GM18508 (cell line): ENCODE measurements at regions not wholly inside any gene's neighbourhood (a gene's known extent, or its start where the extent isn't known, plus 50 kb on each side); places are given as distances from the start of the nearest gene placed in this dataset.

ENCODE experiments used
- ATAC-seq: cut with Tn5 transposase; IDR thresholded peaks from one replicate; pipeline ENCODE4 v1.9.1; 2021; ENCODE audit warnings: moderate number of reproducible peaks; ENCODE audit not compliant: insufficient read depth, unreplicated experiment

DNA sequence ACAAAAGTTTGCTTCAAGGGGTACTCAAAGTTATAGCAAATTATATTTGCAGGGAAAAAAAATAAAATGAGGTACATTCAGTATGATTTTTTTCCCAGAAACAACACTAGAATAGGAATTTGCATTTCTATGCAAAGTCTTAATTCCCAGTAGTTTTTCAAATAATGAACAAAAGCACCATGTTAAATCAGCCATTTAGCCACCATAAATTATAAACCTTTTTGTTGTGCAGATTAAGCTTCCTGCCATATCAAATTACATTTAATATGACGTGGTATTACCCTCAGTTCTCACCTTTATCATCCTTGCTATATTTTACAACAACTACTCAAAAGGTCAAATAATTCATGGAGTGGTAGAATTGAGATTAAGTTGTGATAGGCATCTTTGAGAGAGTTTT, 136.6 kb upstream of the FRY start:
- no peak for ATAC-seq

DNA sequence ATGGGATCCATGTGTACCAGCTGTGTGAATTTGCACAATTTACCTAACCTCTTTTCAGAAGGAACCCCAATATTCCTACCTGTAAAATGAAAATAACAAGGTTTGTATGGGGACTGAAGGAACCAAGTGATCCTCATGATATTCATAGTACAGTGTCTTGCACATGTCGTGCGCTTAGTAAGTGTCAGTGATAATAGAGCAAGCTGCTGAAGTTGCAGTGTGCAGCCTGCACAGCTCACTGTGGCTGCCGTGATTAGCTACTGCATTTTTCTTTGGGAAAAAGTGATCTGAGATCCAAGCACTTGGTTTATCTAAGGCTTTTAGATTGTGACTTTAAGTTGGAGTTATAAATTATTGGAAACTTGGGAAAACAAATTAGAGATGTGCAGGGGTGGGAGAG, 135.9 kb upstream of the FRY start:
- ATAC-seq: no peak

- peak; percentile 35 for ATAC-seq
These were observed 135.1 kb upstream of the FRY start for GRCh38 chr13:31896427-31896826.

- no peak for ATAC-seq
These were observed 133.0 kb upstream of the FRY start for GRCh38 chr13:31898378-31899071.

DNA sequence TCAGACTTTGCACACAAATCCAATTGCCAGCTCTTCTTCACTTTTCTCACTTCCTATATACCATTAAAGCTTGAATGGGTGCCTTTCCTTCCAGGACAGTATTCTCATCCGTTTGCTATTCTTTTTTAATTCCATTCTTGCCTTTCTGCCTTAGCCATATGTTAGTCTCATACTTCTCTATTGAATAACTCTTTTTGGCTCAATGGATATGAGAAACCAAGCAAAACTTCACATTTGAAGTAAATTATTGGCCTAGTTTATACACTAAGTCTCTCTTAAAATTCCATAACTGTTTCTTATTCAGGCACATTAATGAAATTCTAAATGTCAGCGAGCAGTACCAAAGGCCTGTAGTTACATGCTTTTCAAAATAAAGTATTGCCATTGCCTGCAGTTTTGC, 129.6 kb upstream of the FRY start:
- no peak for ATAC-seq

DNA sequence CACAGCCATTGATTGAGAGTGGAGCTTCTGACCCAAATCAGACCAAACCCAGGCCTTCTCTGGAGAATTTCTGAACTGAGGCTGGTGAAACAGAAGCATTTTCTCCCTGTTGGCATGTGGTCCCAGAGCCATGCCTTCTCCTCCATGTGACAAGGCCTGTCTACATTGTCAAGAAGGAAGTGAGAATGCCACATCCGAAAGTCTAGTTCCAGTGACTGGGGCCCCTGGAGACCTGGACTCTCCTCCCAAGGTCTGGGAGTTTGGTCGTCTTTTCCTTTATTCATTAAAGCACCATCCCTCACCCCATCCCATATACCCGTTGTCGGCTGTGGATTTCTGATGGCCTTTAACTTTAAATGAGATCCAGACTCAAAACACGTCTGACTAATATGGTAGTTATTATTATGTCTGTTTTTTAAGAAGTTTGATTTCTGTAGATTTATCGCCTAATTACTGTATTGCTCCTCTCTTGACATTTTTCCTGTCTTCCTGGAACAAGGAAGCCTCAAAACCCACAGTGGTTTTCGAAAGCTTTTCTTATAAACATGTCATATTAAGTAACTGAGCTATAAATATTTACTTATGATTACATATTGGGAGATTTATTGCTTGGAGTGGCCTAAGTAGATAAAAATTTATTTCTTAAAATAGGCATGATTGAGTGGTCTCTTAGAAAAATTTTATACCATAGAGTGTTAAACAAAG, 128.3 kb upstream of the FRY start:
- no peak for ATAC-seq

DNA sequence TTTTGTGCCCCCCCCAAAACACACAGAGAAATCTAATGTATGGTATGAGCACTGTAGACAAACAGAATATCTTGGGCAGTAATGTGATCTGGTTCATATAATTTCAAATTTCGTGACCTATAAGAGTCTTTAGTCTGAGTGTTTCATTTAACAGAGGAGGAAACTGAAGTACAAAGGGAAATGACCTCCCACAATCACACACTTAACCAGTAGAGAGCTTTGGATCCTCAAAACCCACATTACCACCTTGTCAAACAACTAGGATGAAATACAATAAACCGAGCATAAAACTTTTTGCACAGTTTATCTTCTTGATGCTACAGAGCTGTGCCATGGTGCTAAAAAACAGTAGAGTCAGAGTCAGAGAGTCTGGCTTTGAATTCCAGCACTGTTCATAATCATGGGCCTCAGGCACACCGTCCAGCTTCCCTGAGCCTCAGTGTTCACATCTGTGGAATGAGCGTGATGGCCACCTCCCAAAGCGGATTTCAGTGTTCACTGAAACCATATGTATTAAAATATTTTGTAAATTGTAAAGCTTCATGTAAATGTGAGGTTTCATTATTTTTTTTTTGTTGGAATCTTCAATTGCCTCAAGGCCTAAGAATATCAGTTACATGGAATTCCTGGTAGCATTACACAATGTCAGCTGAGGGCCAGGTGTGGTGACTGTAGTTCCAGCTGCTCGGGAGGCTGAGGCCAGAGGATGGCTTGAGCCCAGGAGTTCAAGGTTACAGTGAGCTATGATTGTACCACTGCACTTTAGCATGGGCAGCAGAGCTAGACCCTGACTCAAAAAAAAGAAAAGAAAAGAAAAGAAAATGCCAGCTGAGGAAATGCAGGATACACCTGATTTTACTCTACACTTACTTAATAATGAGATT, 126.4 kb upstream of the FRY start:
- no peak for ATAC-seq

DNA sequence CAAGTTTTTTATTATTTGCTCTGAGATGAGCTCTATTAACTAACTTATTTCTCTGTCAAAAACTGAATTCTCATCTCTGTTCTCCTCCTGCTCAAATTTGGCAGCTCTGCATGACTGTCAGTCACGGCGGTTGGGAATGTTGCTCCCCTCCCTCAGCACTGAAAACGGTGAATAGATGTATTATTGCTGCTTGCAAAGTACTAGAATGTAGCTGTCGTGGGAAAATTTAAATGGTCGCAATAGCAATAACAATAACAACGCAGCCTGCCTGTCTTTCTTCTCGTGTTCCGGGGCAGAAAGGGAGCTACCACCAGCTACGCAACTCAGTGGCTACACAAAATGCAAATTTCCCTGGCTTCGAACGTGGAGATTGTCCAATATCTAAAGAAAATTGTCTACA, 125.6 kb upstream of the FRY start:
- ATAC-seq: no peak

- no peak for ATAC-seq
These were observed 122.7 kb upstream of the FRY start for GRCh38 chr13:31908696-31909411.

DNA sequence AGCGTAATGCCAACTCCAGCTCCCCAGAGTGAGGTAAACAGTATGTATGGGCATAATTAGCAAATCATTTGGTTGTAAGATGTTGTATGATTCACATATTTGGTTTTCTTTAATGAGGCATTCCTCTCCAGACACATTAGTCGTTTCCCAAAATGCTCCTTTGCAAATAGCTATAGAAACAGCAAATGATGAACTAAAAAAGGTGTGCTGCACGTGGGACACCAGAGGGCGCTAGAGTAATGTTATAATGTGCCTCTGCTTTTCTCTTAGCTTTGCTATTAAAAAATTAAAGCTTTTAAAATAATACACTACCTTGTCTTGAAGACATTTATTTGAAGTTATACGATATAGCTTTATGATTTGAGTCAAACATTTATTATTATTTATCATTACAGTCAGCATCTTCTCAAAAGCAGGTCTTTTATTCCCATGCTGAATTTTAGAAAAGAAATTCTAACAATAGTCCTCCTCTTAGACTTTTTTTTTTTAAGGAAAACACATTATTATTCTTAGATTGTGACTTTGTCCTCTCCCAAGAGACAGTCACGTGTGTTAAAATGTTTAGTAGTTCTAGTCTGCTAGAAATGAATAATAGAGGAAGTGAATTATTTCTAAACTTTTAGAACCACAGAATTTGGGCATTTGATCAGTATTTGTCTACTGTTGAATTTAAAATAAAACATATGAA, 121.6 kb upstream of the FRY start:
- no peak for ATAC-seq

- ATAC-seq: no peak
These were observed 120.9 kb upstream of the FRY start for GRCh38 chr13:31910633-31911032.

- ATAC-seq: no peak
These were observed 118.8 kb upstream of the FRY start for GRCh38 chr13:31912647-31913401.

DNA sequence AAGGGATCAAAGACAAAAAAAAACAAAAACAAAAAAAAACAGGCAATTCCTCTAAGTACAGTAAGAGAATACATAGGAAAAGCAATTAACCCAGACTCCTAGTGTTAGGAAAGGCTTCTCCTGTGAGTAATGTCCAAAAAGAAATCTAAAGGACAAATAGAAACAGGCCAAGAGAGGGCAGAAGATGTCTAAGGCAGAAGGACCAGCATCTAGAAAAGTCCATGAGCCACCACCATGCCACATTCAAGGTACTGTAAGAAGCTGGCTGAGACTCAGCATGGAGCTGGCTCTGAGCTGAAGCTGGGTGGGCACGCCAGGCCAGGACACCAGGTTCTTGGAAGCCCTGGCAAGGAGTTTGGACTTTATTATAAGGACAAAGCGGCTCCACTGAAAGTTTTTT, 118.1 kb upstream of the FRY start:
- ATAC-seq: no peak

DNA sequence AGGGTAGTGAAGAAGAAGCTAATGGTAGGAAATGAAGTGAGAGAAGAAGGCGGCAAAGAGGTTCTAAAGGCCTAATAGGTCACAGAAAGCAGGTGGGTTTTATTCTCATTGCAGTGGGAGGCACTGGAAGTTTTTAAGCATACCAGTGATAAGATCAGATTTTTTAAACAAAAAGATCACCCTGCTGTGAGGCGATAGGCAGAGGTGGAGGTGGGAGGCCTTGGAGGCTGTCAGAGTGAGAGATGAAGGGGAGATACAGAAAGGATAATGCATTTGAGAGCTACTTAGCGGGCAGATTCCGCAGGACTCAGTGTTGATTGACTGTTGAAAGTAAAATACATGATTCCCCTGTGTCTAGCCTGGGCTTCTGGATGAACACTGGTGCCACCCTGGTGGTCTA, 116.7 kb upstream of the FRY start:
- ATAC-seq: no peak

DNA sequence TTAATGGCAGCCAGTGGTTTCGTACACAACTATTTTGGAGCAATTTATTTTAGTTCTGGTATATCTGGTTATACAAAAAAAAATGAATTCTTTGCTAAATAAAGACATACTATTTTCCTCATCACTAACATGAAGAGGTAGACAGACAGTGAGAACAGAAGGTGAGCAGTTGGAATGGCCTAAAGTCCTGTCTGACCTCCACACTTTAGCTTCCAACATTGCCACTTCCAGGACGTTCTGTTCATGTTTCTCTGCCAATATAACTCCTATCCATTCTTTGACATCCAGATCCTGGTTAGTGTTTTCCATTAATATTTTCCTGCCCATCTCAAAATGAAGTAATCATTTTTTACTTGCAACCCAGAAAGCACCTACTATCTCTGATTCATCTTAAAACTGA, 112.9 kb upstream of the FRY start:
- no peak for ATAC-seq

GRCh38 chr13:31919241-31919640, 112.3 kb upstream of the FRY start:
- ATAC-seq: no peak

GRCh38 chr13:31919971-31920726, 111.4 kb upstream of the FRY start:
- ATAC-seq: no peak

- ATAC-seq: no peak
These were observed 110.9 kb upstream of the FRY start for GRCh38 chr13:31920727-31921100.

DNA sequence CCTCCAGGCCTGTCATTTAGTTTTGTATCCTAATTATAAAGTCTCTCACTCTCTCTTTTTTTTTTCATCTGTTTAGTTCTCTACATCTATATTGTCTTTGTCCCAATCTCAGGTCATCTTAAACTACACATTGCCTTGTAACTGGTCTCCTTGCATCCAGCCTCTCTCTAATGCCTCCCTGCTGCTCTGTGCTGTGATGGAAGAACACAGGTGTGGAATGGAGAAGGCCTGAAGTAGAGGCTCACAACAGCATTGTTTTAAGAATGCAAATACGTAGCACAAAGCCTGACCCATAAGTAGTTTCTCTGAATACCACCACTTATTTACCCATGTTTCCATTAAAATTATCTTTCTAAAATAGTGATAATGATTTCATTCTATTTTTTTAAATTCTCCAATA, 108.8 kb upstream of the FRY start:
- ATAC-seq: no peak
